Endothelial cell of umbilical vein (primary cell): ENCODE measurements at regions not wholly inside any gene's neighbourhood (a gene's known extent, or its start where the extent isn't known, plus 50 kb on each side); places are given as distances from the start of the nearest gene placed in this dataset.

Experiments used
- BruUV-seq: library from RNA; stranded (reverse); fragments of 400-500 nt; replicated peaks from 2 replicates; lab custom pipeline; 2021; lab: Mats Ljungman, UMichigan
- CTCF ChIA-PET: fragments of 300-600, 350-600 bp; sonication (Branson Sonifier 250); formaldehyde crosslinking; loops from one replicate; lab custom pipeline; 2021; ENCODE audit warnings: antibody characterized with exemption, inconsistent platforms; lab: Charles Lee
- POLR2A ChIA-PET: fragments of 300-600, 350-600 bp; sonication (Branson Sonifier 250); formaldehyde crosslinking; loops from one replicate; lab custom pipeline; 2021; ENCODE audit warnings: antibody characterized with exemption, inconsistent platforms; lab: Charles Lee
- DNase-seq: peaks from one replicate; pipeline ENCODE4 v3.0.0-alpha.2; 2011; ENCODE audit warnings: low read depth, low spot score
- FAIRE-seq: peaks from 2 replicates; lab custom pipeline; 2011; peaks lifted over from hg19 to GRCh38; lab: Jason Lieb, UNC
- H2AFZ ChIP-seq: 2 replicates; pipeline ENCODE4 v1.6.0; 2012; ENCODE audit warnings: low read depth, low read length, control low read depth, inconsistent platforms
- H3K27ac ChIP-seq: 2 replicates; pipeline ENCODE4 v1.5.1; 2011; ENCODE audit warnings: low read depth, mild to moderate bottlenecking, control low read depth, low read length, moderate library complexity; ENCODE audit not compliant: insufficient read depth
- H3K27me3 ChIP-seq, 2 experiments: 2 replicates each; pipeline versions ENCODE4 v1.6.0 to v1.6.1; 2011; ENCODE audit warnings: low read length in 2 of 2, mixed read lengths in 1 of 2; ENCODE audit not compliant: control insufficient read depth in 2 of 2, insufficient read depth in 2 of 2
- H3K36me3 ChIP-seq, 2 experiments: 2 replicates in 1 of 2; 3 replicates in 1 of 2; pipeline ENCODE4 v1.5.1; 2011; ENCODE audit warnings: low read length in 2 of 2, mild to moderate bottlenecking in 1 of 2, moderate library complexity in 1 of 2; ENCODE audit not compliant: control insufficient read depth in 2 of 2, insufficient read depth in 2 of 2; ENCODE audit errors: extremely low read depth in 1 of 2
- H3K4me1 ChIP-seq: 3 replicates; pipeline ENCODE4 v1.5.1; 2011; ENCODE audit warnings: mild to moderate bottlenecking, low read length; ENCODE audit not compliant: control insufficient read depth, insufficient read depth; ENCODE audit errors: extremely low read depth
- H3K4me2 ChIP-seq: 2 replicates; pipeline ENCODE4 v1.6.1; 2011; ENCODE audit warnings: low read length, control low read depth, mixed read lengths; ENCODE audit not compliant: insufficient read depth
- H3K4me3 ChIP-seq, 3 experiments: fragments of 200-600 bp in 1 of 3; sonication (generic), shearing (Covaris generic) in 1 of 3; replicated peaks in 1 of 3; 2 replicates each; pipeline ENCODE4 v1.5.1; 2011 to 2016; ENCODE audit warnings: control low read depth in 3 of 3, low read length in 3 of 3, mild to moderate bottlenecking in 2 of 3, inconsistent platforms in 1 of 3, low read depth in 1 of 3, moderate library complexity in 1 of 3; ENCODE audit not compliant: insufficient read depth in 1 of 3
- H3K79me2 ChIP-seq: 2 replicates; pipeline ENCODE4 v1.6.0; 2012; ENCODE audit warnings: low read length, inconsistent platforms; ENCODE audit not compliant: control insufficient read depth, insufficient read depth
- H3K9ac ChIP-seq: replicated peaks from 2 replicates; pipeline ENCODE3; 2011; ENCODE audit warnings: low read length, control low read depth; ENCODE audit not compliant: insufficient read depth; ENCODE audit errors: extremely low read depth
- H3K9me1 ChIP-seq: replicated peaks from 3 replicates; pipeline ENCODE4 v1.6.0; 2011; ENCODE audit warnings: mild to moderate bottlenecking, low read length; ENCODE audit not compliant: control insufficient read depth, insufficient read depth; ENCODE audit errors: extremely low read depth
- H3K9me3 ChIP-seq: replicated peaks from 2 replicates; pipeline ENCODE4 v1.5.1; 2012; ENCODE audit warnings: low read length, inconsistent platforms; ENCODE audit not compliant: control insufficient read depth, insufficient read depth
- H4K20me1 ChIP-seq: replicated peaks from 2 replicates; pipeline ENCODE3; 2011; ENCODE audit warnings: mild to moderate bottlenecking, low read length; ENCODE audit not compliant: control insufficient read depth, insufficient read depth; ENCODE audit errors: extremely low read depth
- EZH2 ChIP-seq: IDR thresholded peaks from 2 replicates; pipeline ENCODE4 v1.6.1; 2012; ENCODE audit warnings: borderline replicate concordance, low read depth, mild to moderate bottlenecking, moderate library complexity, low read length, inconsistent platforms; ENCODE audit not compliant: severe bottlenecking
- FOS ChIP-seq: IDR thresholded peaks from 2 replicates; pipeline ENCODE4 v1.6.1; 2011; ENCODE audit warnings: mild to moderate bottlenecking, low read length, moderate library complexity, borderline replicate concordance; ENCODE audit not compliant: insufficient read depth
- GATA2 ChIP-seq: IDR thresholded peaks from 2 replicates; pipeline ENCODE4 v1.7.0; 2011; ENCODE audit warnings: low read depth, mild to moderate bottlenecking, moderate library complexity, mixed read lengths, low read length; ENCODE audit not compliant: insufficient read length, insufficient read depth
- JUN ChIP-seq: IDR thresholded peaks from 2 replicates; pipeline ENCODE4 v1.6.1; 2011; ENCODE audit warnings: borderline replicate concordance, low read depth; ENCODE audit not compliant: insufficient read length, insufficient read depth
- POLR2A ChIP-seq: IDR thresholded peaks from 2 replicates; pipeline ENCODE4 v1.6.1; 2012; ENCODE audit warnings: low read depth, mild to moderate bottlenecking, control low read depth, low read length
- POLR2AphosphoS5 ChIP-seq: IDR thresholded peaks from 2 replicates; pipeline ENCODE4 v1.6.1; 2012; ENCODE audit warnings: low read depth, mild to moderate bottlenecking, control low read depth, low read length, moderate library complexity; ENCODE audit not compliant: insufficient read depth
- dilution Hi-C: fragments of 300-500 bp; cut with MboI; formaldehyde crosslinking; loops from one replicate; pipeline ENCODE4 v1.15.0; 2019; ENCODE audit warnings: low sequenced_read_pairs; ENCODE audit not compliant: extremely low pct_ligation_motif_present
- intact Hi-C: fragments of 100-400 bp; cut with micrococcal nuclease; formaldehyde crosslinking; loops from one replicate; pipeline ENCODE4 v1.10.0; 2022
- TF ChIP-seq, protein P1 (sequence below), 2 donors: IDR thresholded peaks; 1 replicate in 1 of 2; 2 replicates in 1 of 2; pipeline ENCODE4 v1.5.1; 2011; ENCODE audit warnings: low read length in 2 of 2, mild to moderate bottlenecking in 2 of 2, moderate library complexity in 2 of 2, control low read depth in 1 of 2, inconsistent platforms in 1 of 2, low read depth in 1 of 2; ENCODE audit not compliant: insufficient read depth in 1 of 2; ENCODE audit errors: extremely low read depth in 1 of 2
- TF ChIP-seq, protein P2 (sequence below): IDR thresholded peaks from 2 replicates; pipeline ENCODE4 v1.6.1; 2011; ENCODE audit not compliant: insufficient read depth, insufficient read length

DNA sequence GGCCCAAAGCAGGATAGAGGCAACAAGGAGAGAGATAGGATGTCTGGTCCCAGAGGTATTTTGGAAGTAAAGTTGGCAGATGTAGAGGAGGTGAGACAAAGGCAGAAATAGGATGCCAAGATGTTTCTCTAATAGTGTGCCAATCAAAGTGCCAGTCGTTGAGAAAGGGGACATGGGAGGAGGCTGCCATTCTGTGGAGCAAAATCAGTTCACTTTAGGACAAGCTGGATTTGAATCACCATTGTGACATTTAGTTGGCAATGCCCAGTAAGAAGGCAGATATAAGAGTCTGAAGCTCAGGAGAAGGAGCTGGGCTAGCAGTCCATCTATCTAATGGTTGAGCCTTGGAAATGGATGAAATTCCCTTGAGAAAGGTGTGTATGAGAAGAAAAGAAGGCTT, 53.8 kb downstream of the ADRB2 start:
- H3K4me3 ChIP-seq: no peak overlapping the region
- intact Hi-C loops (no loop called here), dilution Hi-C loops (no loop called here)
- H3K79me2 ChIP-seq: no peaks in the 10 kb centered on the region
- H3K9me1 ChIP-seq: no peaks in the 10 kb centered on the region
- ChIA-PET CTCF (interaction anchor here (2.1 kb wide), 1 partner anchor 59 kb away, joined by 6 read pairs; no protein-coding TSS in a partner anchor), POLR2A (interaction anchor here (0.6 kb wide), 1 partner anchor 52 kb away, joined by 7 read pairs; no protein-coding TSS in a partner anchor)
- no peaks in the 10 kb centered on the region for H3K4me1 ChIP-seq
- H3K9ac ChIP-seq: no peak overlapping the region
- no peak overlapping the region for H2AFZ ChIP-seq
- H3K36me3 ChIP-seq: no peaks in the 10 kb centered on the region
- no peak overlapping the region for H3K27ac ChIP-seq
- no TSS peak for BruUV-seq
- DNase-seq (no peak), FAIRE-seq (no peak)
- no peaks in the 10 kb centered on the region for H3K9me3 ChIP-seq
- no peaks in the 10 kb centered on the region for H4K20me1 ChIP-seq
- TF ChIP-seq GATA2: no peak
- TF ChIP-seq, protein P1, sequence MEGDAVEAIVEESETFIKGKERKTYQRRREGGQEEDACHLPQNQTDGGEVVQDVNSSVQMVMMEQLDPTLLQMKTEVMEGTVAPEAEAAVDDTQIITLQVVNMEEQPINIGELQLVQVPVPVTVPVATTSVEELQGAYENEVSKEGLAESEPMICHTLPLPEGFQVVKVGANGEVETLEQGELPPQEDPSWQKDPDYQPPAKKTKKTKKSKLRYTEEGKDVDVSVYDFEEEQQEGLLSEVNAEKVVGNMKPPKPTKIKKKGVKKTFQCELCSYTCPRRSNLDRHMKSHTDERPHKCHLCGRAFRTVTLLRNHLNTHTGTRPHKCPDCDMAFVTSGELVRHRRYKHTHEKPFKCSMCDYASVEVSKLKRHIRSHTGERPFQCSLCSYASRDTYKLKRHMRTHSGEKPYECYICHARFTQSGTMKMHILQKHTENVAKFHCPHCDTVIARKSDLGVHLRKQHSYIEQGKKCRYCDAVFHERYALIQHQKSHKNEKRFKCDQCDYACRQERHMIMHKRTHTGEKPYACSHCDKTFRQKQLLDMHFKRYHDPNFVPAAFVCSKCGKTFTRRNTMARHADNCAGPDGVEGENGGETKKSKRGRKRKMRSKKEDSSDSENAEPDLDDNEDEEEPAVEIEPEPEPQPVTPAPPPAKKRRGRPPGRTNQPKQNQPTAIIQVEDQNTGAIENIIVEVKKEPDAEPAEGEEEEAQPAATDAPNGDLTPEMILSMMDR (IDR thresholded peaks at IDR 0.05; ENCODE audit: extremely low read depth in 1 of 2, insufficient read depth in 1 of 2, low read depth in 1 of 2, low read length in 2 of 2): no peak
- TF ChIP-seq POLR2AphosphoS5: no peak
- TF ChIP-seq POLR2A: no peak
- no peak for TF ChIP-seq FOS
- TF ChIP-seq, protein P2, sequence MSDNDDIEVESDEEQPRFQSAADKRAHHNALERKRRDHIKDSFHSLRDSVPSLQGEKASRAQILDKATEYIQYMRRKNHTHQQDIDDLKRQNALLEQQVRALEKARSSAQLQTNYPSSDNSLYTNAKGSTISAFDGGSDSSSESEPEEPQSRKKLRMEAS: no peak
- no peak for TF ChIP-seq JUN
- TF ChIP-seq EZH2: no peak
- no peaks in the 10 kb centered on the region for H3K27me3 ChIP-seq
- H3K4me2 ChIP-seq: no peak overlapping the region
